Erythroblast (primary cell): ENCODE measurements at regions not wholly inside any gene's neighbourhood (a gene's known extent, or its start where the extent isn't known, plus 50 kb on each side); places are given as distances from the start of the nearest gene placed in this dataset.

ENCODE experiments used
- GATA1 ChIP-seq: IDR thresholded peaks from 2 replicates; pipeline ENCODE4 v1.6.1; 2011; ENCODE audit warnings: low read depth, mild to moderate bottlenecking, control low read depth, low read length, moderate library complexity
- POLR2A ChIP-seq: IDR thresholded peaks from 2 replicates; pipeline ENCODE4 v1.6.1; 2011; ENCODE audit warnings: mild to moderate bottlenecking, low read length

DNA sequence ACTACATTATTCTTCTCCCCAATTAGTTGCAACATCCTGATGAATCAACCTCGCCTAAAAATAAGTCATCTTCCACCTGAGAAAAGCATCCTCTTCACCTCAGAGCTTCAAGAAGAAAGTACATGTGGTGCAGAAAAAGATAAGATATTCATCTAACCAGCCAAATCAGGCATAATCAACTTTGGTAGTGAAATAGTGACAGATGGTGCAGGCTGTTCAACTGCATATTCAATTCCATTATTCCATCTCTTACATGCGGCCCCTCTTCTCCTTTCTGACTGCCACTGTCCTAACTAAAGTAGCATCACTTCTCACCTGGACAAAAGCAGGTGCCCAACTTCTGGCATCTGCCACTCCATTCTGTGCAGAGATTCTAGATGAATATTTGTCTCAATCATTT lies 148.4 kb upstream of the STEAP1 start:
- TF ChIP-seq POLR2A (no peak), GATA1 (no peak)
